NCI-H1694 treated with DMSO at 0.1 percent for 48 hours (cell line): ENCODE measurements at regions not wholly inside any gene's neighbourhood (a gene's known extent, or its start where the extent isn't known, plus 50 kb on each side); places are given as distances from the start of the nearest gene placed in this dataset.
A peak's percentile ranks its signal among the peaks of the same experiment; 100 is the strongest.

Source experiments
- DNase-seq: peaks from one replicate; lab custom pipeline; 2025; lab: John Stamatoyannopoulos, UW

DNA sequence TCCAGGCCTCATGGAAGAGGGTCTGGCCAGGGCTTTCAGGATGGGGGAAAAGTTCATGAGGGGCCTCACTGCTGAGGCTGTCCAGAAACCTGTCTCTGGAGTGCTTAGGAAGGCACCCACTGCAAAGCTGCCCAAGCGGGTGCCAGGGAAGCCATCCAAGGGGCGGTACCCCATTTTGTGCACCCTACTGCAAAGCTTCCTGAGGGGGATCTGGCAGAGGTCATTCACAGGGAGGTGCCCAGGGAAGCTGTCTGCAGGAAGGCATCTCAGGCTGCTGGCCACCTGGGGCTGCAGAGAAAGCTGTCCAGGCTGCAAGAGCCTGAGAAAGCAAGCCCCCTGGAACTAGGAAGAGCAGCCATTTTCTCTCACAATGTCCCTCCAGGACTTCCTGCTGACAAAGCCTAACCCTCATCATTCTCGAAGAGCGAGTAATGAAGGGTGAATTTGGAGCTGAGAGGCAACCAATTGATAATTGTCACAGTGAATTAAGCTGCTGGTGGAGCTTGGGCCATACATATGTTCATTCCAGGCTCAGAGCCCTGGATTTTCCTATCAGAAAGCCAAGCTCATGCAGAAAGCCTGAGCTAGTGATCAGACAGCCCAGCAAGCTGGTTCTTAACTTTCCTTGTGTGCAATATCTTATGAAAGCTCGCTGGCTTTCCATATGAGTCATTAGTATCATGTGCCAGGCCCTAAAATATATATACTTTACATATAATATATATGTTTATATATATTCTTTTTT is 62.2 kb upstream of the SLC22A16 start:
- DNase-seq: no peak

DNA sequence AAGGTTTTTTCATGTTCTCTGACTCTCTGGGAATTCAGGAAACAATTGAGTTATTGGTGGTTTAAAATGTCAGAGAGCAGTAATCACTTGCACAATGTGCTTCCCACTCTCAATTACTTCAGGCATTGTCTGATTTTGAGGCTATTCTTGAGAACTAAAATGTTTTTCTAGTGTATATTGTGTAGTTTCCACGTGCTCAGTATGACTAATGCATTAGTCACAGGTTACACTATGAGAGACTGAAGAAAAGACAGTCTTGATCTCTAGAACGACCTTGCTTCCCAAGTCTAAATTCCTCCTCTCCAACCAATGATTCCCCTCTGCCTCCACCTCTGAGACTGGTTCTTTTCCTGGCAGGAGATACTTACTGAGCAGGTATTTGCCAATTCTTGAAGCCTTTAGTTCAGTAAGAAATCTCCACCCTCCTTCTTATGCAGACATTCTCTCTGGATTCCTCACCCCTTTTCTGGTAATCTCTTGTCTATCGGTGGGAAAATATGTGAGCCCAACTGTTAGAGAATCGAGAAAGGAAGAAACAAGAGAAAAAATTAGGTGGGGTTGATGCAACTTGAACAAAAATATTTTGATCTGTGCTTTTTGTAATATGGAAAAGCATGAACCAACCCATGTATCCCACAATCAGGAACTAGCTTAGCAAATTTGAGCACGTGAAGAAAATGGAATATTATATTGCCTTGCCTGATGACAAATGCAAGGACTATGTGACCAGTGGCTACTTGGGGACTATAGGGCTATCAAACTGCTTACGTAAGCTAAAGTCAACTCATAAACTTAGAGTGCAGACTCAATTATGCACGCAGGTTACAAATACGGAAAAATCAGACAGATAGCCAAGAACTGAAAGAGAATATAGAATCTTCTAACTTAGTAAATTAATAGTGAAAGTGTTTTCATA is 61.1 kb upstream of the SLC22A16 start:
- DNase-seq: no peak

DNA sequence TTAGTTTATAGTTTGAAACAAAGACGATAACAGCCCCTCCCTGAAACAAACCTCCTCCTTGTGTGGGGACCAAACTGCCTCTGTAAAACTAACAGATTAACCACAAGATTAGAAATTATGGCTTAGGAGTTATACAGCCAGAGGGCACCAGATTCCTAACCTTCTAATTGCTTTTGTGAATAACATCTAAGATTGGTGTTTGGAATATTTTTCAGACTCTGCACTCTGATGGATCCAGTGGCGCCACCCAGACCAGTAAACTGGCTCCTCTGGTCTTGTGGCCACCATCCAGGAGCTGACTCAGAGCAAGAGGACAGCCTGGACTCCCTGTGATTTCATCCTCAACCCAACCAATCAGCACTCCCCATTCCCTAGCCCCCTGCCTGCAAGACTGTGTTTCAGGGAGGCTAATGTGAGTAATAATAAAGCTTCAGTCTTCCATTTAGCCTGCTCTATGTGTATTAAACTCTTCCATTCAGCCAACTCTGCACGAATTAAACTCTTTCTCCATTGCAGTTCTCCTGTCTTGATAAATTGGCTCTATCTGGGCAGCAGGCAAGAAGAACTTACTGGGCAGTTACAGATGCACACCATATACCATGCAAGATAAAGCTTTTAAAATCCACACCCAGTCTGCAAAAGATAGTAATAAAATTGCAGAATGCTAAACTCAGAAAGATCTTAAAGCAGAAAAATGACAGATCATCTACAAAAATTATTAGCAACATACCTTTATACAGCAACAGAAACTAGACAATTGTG is 58.5 kb upstream of the SLC22A16 start:
- no peak for DNase-seq

DNA sequence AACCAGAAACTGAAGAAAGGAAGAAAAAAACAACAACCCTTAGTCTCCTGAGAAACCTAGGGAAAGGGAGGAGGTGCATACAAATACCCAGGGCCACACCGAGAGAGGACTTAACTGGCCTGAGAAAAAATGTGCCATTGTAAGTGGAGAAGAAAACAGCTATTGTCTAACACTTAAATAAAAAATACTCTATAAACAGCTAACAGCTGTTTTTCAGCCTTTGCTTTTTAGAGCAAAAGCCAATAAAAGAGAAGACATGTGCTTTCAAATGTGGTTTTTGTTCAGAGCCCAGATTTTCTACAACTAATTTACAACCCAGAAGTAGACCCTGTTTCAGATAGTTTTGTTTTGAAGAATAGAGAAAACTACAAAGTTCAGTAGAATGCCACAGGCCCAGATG is 56.0 kb upstream of the SLC22A16 start:
- no peak for DNase-seq

DNA sequence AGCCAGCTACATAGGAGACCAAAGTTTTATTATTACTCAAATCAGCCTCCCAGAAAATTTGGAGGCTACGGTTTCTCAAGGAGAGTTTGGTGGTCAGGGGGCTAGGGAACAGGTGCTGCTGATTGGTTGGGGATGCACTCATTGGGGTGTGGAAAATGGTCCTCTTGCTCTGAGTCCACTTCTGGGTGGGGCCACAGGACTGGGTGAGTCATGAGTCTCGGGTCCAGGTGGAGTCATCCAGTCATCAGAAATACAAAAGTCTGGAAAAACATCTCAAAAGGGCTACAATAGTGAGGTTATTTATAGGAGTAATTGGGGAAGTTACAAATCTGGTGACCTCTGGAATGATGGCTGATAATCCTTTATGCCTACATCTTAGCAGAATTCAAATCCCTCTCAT is 54.3 kb upstream of the SLC22A16 start:
- no peak for DNase-seq

DNA sequence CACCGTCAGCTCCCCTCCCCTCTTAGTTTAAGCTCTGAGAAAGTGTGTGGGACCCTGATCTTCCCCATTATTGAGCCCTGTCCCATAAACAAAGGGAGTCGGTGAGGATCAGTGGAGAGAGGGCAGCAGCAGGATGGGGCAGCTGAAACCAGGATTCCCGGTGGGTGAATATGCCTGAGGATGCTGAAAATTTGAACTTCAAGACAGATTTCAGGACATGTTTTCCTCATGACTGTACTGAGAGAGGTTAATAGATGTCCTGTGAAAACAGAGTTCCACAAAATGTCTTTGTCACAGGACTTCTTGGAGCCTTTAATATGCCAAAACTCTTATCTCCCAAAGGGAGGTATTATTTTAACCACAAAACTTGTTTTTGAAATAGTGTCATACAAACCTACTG is 53.5 kb upstream of the SLC22A16 start:
- no peak for DNase-seq

DNA sequence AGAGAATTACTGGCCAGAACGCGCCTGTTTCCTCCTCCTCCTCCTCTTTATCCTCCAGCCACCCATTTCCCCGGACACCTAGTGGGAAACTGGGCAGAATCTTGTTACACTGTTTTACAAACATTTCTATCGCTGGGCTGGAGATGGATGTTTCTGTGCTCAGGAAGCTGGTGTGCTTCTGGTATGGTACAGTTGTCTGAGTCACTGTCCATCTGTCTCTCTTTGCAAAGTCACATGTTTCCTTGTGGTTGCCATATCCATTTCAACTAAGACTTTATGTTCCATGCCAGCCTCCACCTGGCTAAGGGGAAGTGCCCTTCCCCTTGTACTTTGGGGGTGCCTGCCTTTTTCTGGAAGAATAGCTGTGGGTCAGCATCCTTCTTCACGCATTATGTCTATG is 52.9 kb upstream of the SLC22A16 start:
- no peak for DNase-seq

DNA sequence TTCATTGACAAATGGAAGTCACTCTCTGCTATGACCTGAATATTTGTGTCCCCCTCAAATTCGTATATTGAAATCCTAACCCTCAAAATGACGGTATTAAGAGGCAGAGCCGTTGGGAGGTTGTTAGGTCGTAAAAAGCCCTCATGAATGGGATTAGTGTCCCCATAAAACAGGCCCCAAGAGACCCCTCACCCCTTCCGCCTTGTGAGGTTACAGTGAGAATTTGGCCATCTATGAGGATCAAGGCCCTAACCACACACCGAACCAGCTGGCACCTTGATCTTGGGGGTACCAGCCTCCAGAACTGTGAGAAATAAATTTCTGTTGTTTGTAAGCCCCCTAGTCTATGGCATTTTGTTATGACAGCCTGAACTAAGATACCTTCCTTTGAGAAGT is 52.5 kb upstream of the SLC22A16 start:
- DNase-seq: no peak

DNA sequence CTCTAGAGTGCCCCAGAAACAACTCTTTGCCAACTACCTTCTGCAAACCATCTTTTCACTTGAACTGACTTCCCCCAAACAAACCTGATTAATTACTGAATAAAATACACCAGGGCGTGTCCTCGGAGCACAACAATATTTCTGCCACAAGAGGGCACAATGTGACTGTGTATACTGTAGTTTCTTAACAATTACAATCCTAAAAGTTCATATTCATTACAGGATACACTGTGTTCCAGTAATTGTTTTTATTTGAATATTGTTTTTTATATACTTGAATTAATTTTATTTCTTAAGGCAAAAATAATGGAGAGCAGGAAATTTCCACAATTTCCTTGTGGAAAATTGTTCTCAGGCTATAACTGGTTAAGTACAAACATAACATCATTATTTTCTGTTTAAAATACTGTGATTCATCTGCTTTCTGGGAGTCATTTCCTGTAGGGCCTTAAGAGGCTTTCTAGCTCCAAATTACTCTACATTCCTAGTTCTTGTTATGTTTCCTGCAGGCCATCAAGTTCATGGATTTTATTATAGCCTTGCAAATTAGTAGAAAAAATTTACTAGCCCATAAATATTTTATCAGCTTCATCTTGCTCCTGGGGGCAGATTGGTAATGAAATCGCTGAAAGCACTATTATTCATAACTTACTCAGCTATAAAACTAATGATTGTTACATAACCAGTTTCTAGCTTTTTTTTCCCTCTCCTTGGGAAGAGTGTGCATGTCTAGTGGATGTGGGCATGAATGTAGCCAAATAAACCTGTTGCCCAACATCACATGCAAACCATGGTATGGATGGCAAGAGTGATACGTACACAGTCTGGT is 51.9 kb upstream of the SLC22A16 start:
- DNase-seq: peak; percentile 53

DNA sequence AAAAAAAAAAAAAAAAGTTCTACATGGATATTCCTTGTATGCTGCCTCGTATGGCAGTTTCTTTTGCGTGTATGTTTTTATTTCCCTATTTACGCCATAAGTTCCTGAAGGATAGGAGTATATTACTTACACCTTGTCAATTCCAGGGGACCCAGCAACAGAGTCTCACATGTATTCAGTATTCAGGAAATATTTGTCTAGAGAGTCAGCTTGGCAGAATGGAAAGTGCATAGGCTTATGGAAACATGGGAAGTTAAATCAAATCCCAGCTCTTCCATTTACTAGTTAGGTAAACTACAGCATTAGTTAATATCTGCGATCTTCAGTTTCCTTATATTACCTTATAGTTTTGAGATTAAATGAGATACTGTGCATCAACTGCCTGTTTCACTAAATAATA is 51.1 kb upstream of the SLC22A16 start:
- DNase-seq: no peak

DNA sequence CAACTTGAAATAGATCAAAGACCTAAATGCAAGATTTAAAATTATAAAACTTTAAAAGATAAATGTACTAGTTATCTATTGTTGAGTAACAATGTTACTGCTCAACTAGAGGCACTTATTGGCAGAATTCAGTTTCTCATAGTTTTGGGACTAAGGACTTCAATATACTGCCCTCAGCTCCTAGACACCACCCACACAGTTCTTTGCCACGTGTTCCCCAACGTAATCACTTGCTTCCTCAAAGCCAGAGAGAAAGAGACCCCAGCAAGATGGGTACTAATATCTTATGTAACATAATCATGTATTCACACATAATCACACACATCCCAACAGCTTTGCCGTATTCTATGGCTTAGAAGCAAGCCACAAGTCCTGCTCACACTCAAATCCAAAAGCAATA is 50.3 kb upstream of the SLC22A16 start:
- DNase-seq: no peak
